ENCODE measurements at regions not wholly inside any gene's neighbourhood (a gene's known extent, or its start where the extent isn't known, plus 50 kb on each side); places are given as distances from the start of the nearest gene placed in this dataset.

- in situ Hi-C loops (cut with MboI; ENCODE audit: low sequenced_read_pairs) = no loop called here
These were observed 138.7 kb downstream of the SNX18 start for GRCh38 chr5:54656261-54656728.

DNA sequence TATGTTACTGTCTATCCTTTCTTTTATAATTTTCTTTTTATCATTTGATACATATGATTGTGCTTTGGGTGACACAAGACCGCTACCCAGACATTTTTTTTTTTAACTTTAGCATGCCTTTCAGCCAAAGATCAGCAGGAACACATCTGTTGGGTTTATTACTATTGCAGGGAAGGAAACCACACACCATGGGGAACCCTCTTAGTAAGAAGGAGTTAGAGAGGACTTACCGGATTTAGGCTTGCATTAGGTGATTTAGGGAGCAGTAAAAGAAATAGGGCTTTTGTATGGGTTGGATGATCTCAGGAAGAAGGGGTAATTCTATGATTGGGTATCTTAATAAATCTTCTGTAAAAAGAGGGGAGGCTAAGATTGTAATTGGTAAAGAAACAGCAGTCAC is 138.2 kb downstream of the SNX18 start:
- in situ Hi-C loops (cut with MboI; ENCODE audit: low sequenced_read_pairs) = no loop called here

GRCh38 chr5:54655266-54655665 is 137.7 kb downstream of the SNX18 start:
- in situ Hi-C loops (cut with MboI; ENCODE audit: low sequenced_read_pairs) = no loop called here

DNA sequence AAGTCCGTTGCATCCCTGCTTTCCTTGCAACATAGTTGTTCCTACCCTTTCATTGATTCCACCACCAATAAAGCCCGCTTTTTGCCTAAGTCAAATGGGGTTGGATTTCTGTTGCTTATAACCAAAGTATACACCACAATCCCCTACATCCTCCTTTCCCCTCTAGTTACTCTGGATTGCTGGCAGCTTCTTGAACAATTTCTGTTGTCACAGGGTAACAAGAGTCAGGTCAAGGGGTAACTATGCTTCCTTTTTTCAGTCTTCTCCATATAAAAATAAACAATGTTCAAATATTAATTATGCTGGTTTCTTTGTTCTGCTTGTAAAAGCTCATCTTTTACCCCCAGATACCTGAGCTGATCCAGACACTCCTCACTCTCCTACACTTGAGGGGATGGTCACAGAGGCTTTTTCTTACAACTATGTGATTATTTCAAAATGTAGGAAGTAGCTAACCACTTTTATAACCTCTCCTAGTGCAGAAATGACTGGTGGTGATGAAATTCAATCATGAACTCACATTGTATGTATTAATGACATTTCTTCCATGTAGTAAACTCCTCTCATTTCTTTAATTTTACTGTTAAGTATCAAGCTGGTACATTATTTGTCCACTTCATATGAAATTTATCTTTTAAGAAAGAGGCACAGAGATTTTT is 136.5 kb downstream of the SNX18 start:
- in situ Hi-C loops (cut with MboI; ENCODE audit: low sequenced_read_pairs) = no loop called here

DNA sequence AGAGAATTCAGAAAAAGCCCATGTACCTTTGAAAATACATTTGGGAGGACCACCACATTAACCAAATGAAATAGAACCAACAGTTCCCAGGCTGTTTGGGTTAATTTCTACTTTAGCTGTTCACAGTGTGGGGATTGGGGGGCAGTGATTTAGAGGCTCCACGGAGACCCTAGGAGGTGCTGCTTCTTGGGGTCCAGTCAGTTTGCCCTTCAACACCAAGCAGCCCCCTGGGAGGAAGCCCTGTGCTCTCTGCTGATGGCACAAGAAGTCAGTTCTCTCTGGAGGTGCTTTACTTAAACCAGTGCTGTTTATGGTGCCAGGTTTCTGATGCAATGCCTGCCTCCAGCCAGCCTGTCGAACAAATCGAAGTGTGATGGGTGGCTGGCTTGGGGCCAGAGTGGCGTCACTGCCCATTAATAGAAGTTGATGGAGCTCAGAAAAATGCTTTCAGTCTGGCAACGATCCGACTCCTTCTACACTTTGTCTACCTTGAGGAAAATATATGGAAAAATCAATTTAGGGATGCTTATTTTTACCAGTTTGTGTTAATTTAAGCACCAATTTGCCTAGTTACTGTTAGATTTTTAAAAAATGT is 134.0 kb downstream of the SNX18 start:
- in situ Hi-C loops (cut with MboI; ENCODE audit: low sequenced_read_pairs) = no loop called here

DNA sequence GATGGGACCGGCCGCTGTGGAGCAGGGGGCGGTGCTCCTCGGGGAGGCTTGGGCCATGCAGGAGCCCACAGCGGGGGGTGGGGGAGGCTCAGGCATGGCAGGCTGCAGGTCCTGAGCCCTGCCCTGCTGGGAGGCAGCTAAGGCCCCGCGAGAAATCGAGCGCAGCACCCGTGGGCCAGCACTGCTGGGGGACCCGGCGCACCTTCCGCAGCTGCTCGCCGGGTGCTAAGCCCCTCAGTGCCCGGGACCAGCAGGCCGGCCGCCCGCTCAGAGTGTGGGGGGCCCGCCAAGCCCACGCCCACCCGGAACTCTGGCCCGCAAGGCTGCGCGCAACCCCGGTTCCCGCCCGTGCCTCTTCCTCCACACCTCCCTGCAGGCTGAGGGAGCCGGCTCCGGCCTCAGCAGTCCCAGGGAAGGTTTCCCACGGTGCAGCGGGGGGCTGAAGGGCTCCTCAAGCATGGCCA is 131.5 kb downstream of the SNX18 start:
- in situ Hi-C loops (cut with MboI; ENCODE audit: low sequenced_read_pairs) = loop anchor here (25.0 kb wide), 1 partner anchor 112 kb away; no protein-coding TSS in a partner anchor

DNA sequence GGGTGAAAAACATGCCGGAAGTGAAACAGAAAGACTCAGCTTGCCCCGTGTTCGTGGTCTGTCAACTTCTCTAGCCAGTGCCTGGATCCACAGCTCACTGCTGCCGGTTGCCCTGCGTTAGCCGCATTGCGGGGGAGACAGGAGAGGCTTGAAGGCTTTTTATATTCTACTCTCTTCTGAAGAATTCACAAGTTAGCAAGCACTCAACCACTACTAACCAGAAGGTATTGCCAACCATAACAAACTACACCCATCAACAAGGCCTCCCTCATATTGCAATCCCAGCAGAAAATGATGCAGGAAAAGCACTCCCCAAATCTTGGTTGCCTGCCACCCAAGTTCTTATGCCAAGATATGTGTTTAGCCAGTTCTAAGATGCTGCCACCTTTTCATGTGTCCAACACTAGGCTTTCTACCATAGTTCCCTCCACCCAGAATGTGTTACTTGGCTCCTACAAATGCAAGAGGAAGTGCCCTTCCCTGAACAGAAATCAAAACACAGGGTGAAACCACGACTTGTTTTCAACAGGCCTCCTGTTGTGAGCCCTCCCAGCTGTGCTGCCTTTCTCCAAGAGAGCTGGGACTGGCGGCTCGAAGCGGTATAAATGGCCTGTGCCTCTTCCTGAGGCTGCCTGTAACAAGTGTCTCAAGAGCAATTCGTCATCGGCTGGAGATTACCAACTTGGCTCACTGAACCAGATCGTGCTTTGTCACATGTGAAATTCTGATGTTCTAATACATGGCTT is 129.0 kb downstream of the SNX18 start:
- in situ Hi-C loops (cut with MboI; ENCODE audit: low sequenced_read_pairs) = loop anchor here (25.0 kb wide), 1 partner anchor 109 kb away; no protein-coding TSS in a partner anchor

DNA sequence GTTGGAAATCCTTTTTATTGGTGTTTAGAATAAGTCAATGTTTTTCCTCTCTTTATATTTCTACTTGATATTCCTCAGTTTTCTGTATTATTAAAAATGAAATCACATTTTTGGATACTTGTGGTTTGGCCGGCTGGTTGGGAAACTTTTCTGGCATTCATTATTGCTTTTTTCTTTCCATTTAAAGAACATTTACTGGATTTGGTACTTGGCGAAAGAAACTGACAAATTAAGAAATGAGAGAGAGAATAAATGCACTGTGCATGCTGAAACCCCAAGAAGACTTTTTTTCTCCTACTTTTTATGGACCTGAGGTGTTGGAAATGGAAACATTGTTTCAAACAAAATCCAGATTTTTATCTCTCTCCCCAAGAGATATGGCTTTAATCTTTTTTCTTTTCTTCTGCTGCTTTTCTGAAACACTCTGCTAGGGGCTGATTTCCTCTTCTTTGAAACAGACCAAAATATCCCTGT is 128.4 kb downstream of the SNX18 start:
- in situ Hi-C loops (cut with MboI; ENCODE audit: low sequenced_read_pairs) = loop anchor here (25.0 kb wide), 1 partner anchor 109 kb away; no protein-coding TSS in a partner anchor

DNA sequence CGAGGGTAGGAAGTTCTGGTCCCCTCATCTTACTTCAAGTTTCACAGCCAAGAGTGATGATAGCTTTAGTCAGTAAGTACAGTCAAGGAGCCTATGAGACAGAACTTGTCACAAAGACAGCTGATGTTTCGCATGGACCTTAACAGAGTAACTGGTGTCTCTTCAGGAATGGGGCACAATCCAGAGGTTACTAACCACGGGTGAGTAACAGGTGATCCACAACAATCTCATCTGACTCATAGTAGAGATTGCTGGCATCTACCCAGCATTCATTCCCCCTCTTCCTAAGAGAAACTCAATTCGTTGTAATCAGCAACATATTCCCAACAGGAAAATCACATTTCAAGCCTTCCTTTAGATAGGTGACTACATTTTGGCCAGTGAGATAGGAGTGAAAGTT is 126.7 kb downstream of the SNX18 start:
- in situ Hi-C loops (cut with MboI; ENCODE audit: low sequenced_read_pairs) = loop anchor here (25.0 kb wide), 1 partner anchor 107 kb away; no protein-coding TSS in a partner anchor

- in situ Hi-C loops (cut with MboI; ENCODE audit: low sequenced_read_pairs) = loop anchor here (25.0 kb wide), 1 partner anchor 106 kb away; no protein-coding TSS in a partner anchor
These were observed 126.1 kb downstream of the SNX18 start for GRCh38 chr5:54643685-54644106.

DNA sequence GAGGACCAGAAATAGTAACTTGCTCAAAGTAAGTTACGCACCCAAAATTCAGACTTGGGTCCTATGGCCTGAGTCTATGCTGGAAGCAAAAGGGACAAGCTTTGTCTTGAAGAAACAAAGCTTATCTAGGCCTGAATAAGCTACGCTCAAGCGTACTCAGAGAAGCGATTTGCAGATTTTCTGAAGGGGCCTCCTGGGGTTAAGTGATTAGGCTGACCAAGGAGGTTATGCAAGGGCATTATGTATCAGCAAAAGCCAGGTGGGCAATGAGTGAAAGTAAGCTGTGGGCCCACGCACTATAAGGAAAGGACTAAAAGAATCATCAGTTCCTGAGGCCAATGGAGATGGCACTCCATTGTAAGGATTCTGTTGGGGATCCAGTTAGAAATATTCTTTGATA is 122.1 kb downstream of the SNX18 start:
- in situ Hi-C loops (cut with MboI; ENCODE audit: low sequenced_read_pairs) = loop anchor here (25.0 kb wide), 1 partner anchor 102 kb away; no protein-coding TSS in a partner anchor

DNA sequence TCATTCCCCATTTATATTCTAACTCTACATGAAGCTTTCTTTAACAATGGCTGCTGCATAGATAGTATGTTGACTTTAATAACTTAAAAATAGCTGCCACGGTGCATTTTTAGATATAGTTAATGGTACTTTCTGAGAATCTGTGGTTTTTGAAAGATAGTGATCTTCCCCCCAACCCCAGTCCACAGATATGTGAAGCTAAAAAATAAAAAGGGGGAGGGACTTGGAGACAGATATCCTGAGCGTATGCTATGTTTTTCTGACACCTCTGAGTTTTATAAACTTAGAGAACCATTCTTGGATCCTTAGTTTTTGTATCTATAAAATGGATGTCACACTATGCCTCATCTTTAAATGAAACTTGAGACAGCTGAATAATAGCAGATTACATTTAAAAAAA is 120.5 kb downstream of the SNX18 start:
- in situ Hi-C loops (cut with MboI; ENCODE audit: low sequenced_read_pairs) = loop anchor here (25.0 kb wide), 1 partner anchor 101 kb away; no protein-coding TSS in a partner anchor

DNA sequence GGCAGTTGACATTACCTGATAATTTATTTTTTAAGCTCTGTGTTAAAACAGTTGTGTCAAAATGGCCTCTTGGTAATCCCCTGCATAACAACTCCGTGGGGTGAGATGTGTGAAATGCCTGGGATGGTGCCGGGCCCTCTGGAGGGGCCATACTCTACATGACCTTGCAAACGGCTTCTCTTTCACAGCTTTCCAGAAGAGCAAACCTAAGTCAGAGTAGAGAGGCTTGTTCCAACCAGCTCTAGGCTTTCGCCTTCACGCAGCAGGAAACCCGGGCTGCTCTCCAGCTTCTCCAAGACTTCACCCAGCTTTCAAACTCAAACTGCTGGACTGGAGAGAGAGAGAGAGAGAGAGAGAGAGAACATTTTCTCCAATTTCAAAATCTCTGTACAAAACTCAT is 120.1 kb downstream of the SNX18 start:
- in situ Hi-C loops (cut with MboI; ENCODE audit: low sequenced_read_pairs) = loop anchor here (25.0 kb wide), 1 partner anchor 100 kb away; no protein-coding TSS in a partner anchor

GRCh38 chr5:54634089-54634488 is 116.5 kb downstream of the SNX18 start:
- in situ Hi-C loops (cut with MboI; ENCODE audit: low sequenced_read_pairs) = loop anchor here (25.0 kb wide), 1 partner anchor 97 kb away; no protein-coding TSS in a partner anchor

GRCh38 chr5:54632131-54632701 is 114.7 kb downstream of the SNX18 start:
- in situ Hi-C loops (cut with MboI; ENCODE audit: low sequenced_read_pairs) = loop anchor here (25.0 kb wide), 1 partner anchor 95 kb away; no protein-coding TSS in a partner anchor

GRCh38 chr5:54630738-54631359 is 113.3 kb downstream of the SNX18 start:
- in situ Hi-C loops (cut with MboI; ENCODE audit: low sequenced_read_pairs) = loop anchor here (25.0 kb wide), 1 partner anchor 94 kb away; no protein-coding TSS in a partner anchor

- in situ Hi-C loops (cut with MboI; ENCODE audit: low sequenced_read_pairs) = loop anchor here (25.0 kb wide), 1 partner anchor 92 kb away; no protein-coding TSS in a partner anchor
These were observed 111.6 kb downstream of the SNX18 start for GRCh38 chr5:54629115-54629514.

GRCh38 chr5:54628050-54628449 is 110.5 kb downstream of the SNX18 start:
- in situ Hi-C loops (cut with MboI; ENCODE audit: low sequenced_read_pairs) = loop anchor here (25.0 kb wide), 1 partner anchor 91 kb away; no protein-coding TSS in a partner anchor

GRCh38 chr5:54626407-54626806 is 108.8 kb downstream of the SNX18 start:
- in situ Hi-C loops (cut with MboI; ENCODE audit: low sequenced_read_pairs) = loop anchor here (25.0 kb wide), 1 partner anchor 89 kb away; no protein-coding TSS in a partner anchor

Data from HL-60/S4 treated with retinoic acid at 250 ng/mL for 4 days and 3 days (cell line).